ENCODE measurements at regions not wholly inside any gene's neighbourhood (a gene's known extent, or its start where the extent isn't known, plus 50 kb on each side); places are given as distances from the start of the nearest gene placed in this dataset.

- no peak for DNase-seq
These were observed 1797.8 kb upstream of the WWC1 start for GRCh38 chr5:166493612-166494011.

- no peak for DNase-seq
These were observed 1793.8 kb upstream of the WWC1 start for GRCh38 chr5:166497496-166498104.

- no peak for DNase-seq
These were observed 1791.8 kb upstream of the WWC1 start for GRCh38 chr5:166499447-166500240.

- DNase-seq = no peak
These were observed 1787.9 kb upstream of the WWC1 start for GRCh38 chr5:166503506-166503905.

GRCh38 chr5:166505067-166505466 lies 1786.4 kb upstream of the WWC1 start:
- no peak for DNase-seq

- DNase-seq = no peak
These were observed 1785.9 kb upstream of the WWC1 start for GRCh38 chr5:166505544-166505943.

GRCh38 chr5:166507810-166508425 lies 1783.5 kb upstream of the WWC1 start:
- no peak for DNase-seq

- DNase-seq = peak; percentile 25
These were observed 1782.4 kb upstream of the WWC1 start for GRCh38 chr5:166509085-166509484.

GRCh38 chr5:166517976-166518375 lies 1773.5 kb upstream of the WWC1 start:
- DNase-seq = no peak

- DNase-seq = no peak
These were observed 1768.2 kb upstream of the WWC1 start for GRCh38 chr5:166523206-166523605.

- DNase-seq = no peak
These were observed 1762.2 kb upstream of the WWC1 start for GRCh38 chr5:166529200-166529599.

- no peak for DNase-seq
These were observed 1758.8 kb upstream of the WWC1 start for GRCh38 chr5:166532456-166533220.

- DNase-seq = no peak
These were observed 1755.8 kb upstream of the WWC1 start for GRCh38 chr5:166535641-166536040.

GRCh38 chr5:166540156-166540555 lies 1751.3 kb upstream of the WWC1 start:
- DNase-seq = peak; percentile 7

- no peak for DNase-seq
These were observed 1740.1 kb upstream of the WWC1 start for GRCh38 chr5:166551384-166551783.

GRCh38 chr5:166553778-166554177 lies 1737.7 kb upstream of the WWC1 start:
- DNase-seq = no peak

GRCh38 chr5:166561759-166562158 lies 1729.7 kb upstream of the WWC1 start:
- no peak for DNase-seq

- DNase-seq = no peak
These were observed 1729.2 kb upstream of the WWC1 start for GRCh38 chr5:166562246-166562645.

- no peak for DNase-seq
These were observed 1724.7 kb upstream of the WWC1 start for GRCh38 chr5:166566725-166567124.

GRCh38 chr5:166570865-166571264 lies 1720.6 kb upstream of the WWC1 start:
- DNase-seq = no peak

- no peak for DNase-seq
These were observed 1719.8 kb upstream of the WWC1 start for GRCh38 chr5:166571668-166572067.

- DNase-seq = no peak
These were observed 1715.1 kb upstream of the WWC1 start for GRCh38 chr5:166576323-166576722.

GRCh38 chr5:166581826-166582225 lies 1709.6 kb upstream of the WWC1 start:
- DNase-seq = no peak
